Right lobe of liver (tissue), 6 donors: ENCODE measurements at regions not wholly inside any gene's neighbourhood (a gene's known extent, or its start where the extent isn't known, plus 50 kb on each side); places are given as distances from the start of the nearest gene placed in this dataset.

Experiments used
- ATAC-seq, 4 donors: fragments of 200-7000 bp; cut with Tn5 transposase; one replicate each; pipeline ENCODE4 v1.9.1; 2020; ENCODE audit warnings: mild to moderate bottlenecking in 4 of 4, moderate library complexity in 4 of 4
- DNase-seq, 3 donors: peaks; one replicate each; pipeline ENCODE4 v3.0.0-alpha.2; 2020
- H3K27ac ChIP-seq, 3 donors: fragments of 200-600 bp; one replicate each; pipeline ENCODE4 v1.8.0; 2022
- H3K27me3 ChIP-seq, 2 donors: fragments of 200-600 bp; one replicate each; pipeline ENCODE4 v1.8.0; 2022
- H3K36me3 ChIP-seq, 4 donors: fragments of 200-600 bp; sonication (generic) in 1 of 4; one replicate each; pipeline versions ENCODE4 v1.5.1 to v1.8.0; 2017 to 2022; ENCODE audit warnings: control low read depth in 1 of 4
- H3K4me1 ChIP-seq, 4 donors: fragments of 200-600 bp; sonication (generic) in 1 of 4; one replicate each; pipeline versions ENCODE4 v1.5.1 to v1.8.0; 2017 to 2022; ENCODE audit warnings: control low read depth in 1 of 4
- H3K4me3 ChIP-seq, 3 donors: fragments of 200-600 bp; one replicate each; pipeline ENCODE4 v1.8.0; 2022
- H3K9me3 ChIP-seq, 4 donors: fragments of 200-600 bp; sonication (generic) in 1 of 4; one replicate each; pipeline versions ENCODE4 v1.5.1 to v1.8.0; 2017 to 2022; ENCODE audit warnings: control low read depth in 1 of 4
- POLR2A ChIP-seq: fragments of 450-650 bp; IDR thresholded peaks from one replicate; pipeline ENCODE4 v1.6.1; 2017; ENCODE audit warnings: antibody characterized with exemption, mild to moderate bottlenecking
- WGBS: methylation state at CpG from one replicate; pipeline ENCODE4 v1.1.6; 2018; ENCODE audit warnings: low coverage, low lambda C conversion rate; ENCODE audit not compliant: insufficient coverage; ENCODE audit errors: missing lambda C conversion rate; 5-methylcytosine and 5-hydroxymethylcytosine counted together
- intact Hi-C, 2 donors: fragments of 100-400 bp; cut with DNase I; formaldehyde crosslinking; loops; one replicate each; pipeline versions ENCODE4 v1.11.2 to v1.14.1; 2022
- TF ChIP-seq, protein P1 (sequence below), 4 donors: fragments of 200-600 bp in 3 of 4; fragments of 450-650 bp in 1 of 4; IDR thresholded peaks; one replicate each; pipeline versions ENCODE4 v1.5.1 to v1.8.0; 2016 to 2022; ENCODE audit warnings: antibody characterized with exemption in 4 of 4, mild to moderate bottlenecking in 2 of 4
- donor health status: DM: no; HTN: yes; CAD: no.
- donor health status: DM: no; HTN: no; CAD: no.
- donor health status: DM: no; HTN: no; CAD: no.
- donor health status: DM: no; HTN: yes; CAD: no.
- donor health status: DM: no; HTN: yes; CAD: no.

DNA sequence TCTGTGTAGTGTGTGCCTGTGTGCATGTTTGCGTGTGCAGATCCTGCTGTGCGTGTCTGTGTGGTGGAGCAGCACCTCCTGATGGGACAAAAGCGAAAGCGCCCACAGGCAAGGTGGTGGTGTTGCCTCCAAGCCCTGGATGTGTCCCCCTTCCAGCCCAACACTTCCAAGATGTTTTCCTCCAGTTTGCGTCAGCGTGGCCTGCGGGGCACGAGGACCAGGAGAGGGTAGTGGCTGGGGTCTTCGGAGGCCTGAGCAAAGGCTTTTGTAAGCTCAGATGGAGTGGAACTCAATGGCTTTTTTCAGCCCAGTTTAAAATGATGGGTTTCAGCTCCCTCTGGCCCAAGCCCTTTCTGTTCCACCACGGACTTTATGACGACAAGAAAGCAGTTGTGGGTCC is 209.5 kb downstream of the IRX2 start:
- WGBS: 67% methylated on average over 6 of the region's 11 CpGs
- H3K9me3 ChIP-seq: no peaks in the 10 kb centered on the region
- H3K36me3 ChIP-seq: no peaks in the 10 kb centered on the region
- no peak overlapping the region for H3K4me3 ChIP-seq
- H3K4me1 ChIP-seq: no peaks in the 10 kb centered on the region
- intact Hi-C loops: no loop called here
- no peak for ATAC-seq
- DNase-seq: peak in 1 of 3 donors; percentile 15
- TF ChIP-seq, protein P1, sequence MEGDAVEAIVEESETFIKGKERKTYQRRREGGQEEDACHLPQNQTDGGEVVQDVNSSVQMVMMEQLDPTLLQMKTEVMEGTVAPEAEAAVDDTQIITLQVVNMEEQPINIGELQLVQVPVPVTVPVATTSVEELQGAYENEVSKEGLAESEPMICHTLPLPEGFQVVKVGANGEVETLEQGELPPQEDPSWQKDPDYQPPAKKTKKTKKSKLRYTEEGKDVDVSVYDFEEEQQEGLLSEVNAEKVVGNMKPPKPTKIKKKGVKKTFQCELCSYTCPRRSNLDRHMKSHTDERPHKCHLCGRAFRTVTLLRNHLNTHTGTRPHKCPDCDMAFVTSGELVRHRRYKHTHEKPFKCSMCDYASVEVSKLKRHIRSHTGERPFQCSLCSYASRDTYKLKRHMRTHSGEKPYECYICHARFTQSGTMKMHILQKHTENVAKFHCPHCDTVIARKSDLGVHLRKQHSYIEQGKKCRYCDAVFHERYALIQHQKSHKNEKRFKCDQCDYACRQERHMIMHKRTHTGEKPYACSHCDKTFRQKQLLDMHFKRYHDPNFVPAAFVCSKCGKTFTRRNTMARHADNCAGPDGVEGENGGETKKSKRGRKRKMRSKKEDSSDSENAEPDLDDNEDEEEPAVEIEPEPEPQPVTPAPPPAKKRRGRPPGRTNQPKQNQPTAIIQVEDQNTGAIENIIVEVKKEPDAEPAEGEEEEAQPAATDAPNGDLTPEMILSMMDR (IDR thresholded peaks at IDR 0.05): no peak
- no peak for TF ChIP-seq POLR2A
- no peak overlapping the region for H3K27ac ChIP-seq
- no peaks in the 10 kb centered on the region for H3K27me3 ChIP-seq

DNA sequence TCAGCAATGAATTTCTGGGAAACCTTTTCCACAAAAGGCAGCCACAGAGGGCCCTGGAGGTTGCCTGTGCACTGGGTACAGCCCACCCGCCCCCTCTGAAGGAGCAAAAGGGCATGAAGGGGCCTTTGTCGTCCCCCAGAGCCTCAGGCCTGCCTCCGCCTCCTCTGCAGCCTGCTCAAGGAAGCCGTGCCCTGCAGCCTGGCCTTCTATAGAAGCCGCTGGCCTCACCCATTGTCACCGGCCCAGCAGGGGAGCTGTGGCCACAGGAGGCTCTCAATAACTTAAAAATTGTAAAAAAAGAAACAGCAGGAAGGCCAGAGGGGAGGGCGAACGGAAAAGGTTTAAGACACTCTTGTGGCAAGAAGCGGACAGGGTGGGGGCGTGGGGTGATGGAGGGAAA is 213.3 kb downstream of the IRX2 start:
- no peak for TF ChIP-seq POLR2A
- TF ChIP-seq, protein P1 (IDR thresholded peaks at IDR 0.05): no peak
- intact Hi-C loops: no loop called here
- 23% methylated on average over 9 of the region's 10 CpGs for WGBS
- Histone ChIP-seq H3K27me3 (no peaks in the 10 kb centered on the region), H3K4me3 (no peak overlapping the region), H3K4me1 (no peaks in the 10 kb centered on the region), H3K9me3 (no peaks in the 10 kb centered on the region), H3K27ac (no peak overlapping the region), H3K36me3 (no peaks in the 10 kb centered on the region)
- ATAC-seq (no peak), DNase-seq (peak in 1 of 3 donors; percentile 34)

DNA sequence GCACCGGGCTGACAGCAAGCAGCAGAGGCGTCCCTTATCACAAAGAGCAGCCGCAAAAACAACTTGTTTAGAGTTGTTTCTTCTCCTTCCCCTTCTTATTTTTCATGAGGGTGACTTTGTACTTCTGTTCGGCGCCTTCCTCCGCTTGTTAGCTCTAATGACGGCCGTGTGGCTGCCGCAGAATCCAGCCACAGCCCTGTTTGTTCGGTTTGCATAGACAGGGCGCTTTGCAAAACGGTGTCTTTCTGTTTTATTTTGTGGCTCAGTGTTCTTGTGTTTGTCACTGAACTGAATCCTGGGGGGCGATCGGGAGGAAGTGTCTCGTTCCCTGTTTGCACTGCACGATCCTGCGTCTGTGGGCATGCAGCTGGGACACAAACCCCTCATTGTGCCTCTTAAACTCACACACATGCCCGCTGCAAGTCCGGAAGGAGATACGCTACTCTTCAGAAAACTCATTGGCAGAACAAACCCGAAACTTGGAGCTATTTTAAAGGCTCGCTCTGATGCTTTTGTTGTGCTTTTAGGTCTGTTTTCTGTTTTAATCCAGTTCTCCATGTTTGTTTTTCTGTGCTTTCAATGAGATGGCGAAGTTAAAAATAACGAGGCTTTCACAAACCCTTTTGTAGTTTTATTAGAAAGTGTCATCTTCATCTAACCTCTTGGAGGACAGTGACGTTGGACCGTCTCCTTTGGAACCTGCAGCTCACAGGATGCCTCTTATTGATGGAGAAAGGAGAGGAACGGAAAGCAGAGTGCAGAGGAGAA is 213.9 kb downstream of the IRX2 start:
- Histone ChIP-seq H3K4me3 (no peak overlapping the region), H3K27ac (no peak overlapping the region), H3K9me3 (no peaks in the 10 kb centered on the region), H3K27me3 (no peaks in the 10 kb centered on the region), H3K36me3 (no peaks in the 10 kb centered on the region), H3K4me1 (no peaks in the 10 kb centered on the region)
- TF ChIP-seq, protein P1 (IDR thresholded peaks at IDR 0.05): no peak
- TF ChIP-seq POLR2A: no peak
- DNase-seq (peak in 1 of 3 donors; percentile 21), ATAC-seq (no peak)
- intact Hi-C loops: no loop called here
- 39% methylated on average over 26 of the region's 27 CpGs for WGBS

DNA sequence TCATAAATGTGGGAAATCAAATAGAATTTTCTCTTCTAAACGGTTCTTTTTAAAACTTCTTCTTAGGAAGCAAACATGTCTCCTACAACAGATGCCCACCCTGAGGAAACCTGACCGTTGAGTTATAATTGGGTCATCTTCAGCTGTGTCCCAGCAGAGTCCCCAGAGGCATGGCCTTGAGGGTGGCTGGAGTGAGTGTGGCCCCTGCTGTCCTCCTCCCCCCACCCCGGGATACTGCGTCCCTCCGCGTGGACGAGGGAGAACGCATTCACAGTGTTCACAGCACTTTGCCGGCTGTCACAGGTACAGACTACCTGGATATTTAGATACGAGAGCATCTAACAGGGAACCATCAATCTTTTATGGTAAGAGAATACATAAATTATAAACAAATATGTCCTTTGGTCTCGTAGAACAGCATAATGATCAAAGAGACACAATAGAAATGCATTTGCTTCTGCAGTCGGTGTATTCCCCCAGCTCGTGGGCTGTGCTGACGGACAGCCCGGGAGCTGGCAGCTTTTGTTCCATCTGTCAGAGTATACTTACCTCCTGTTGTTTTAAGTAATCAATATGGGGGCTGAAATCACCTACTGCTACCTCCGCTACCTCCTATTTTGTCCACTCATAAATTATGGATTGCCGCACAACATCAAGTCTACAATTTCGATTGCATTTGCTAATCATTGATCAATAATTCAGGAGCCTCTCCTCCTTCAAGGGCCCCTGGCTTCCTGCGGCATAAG is 214.7 kb downstream of the IRX2 start:
- Histone ChIP-seq H3K9me3 (no peaks in the 10 kb centered on the region), H3K4me3 (no peak overlapping the region), H3K27ac (no peak overlapping the region), H3K27me3 (no peaks in the 10 kb centered on the region), H3K36me3 (no peaks in the 10 kb centered on the region), H3K4me1 (no peaks in the 10 kb centered on the region)
- DNase-seq (no peak), ATAC-seq (no peak)
- intact Hi-C loops: no loop called here
- WGBS: 52% methylated on average over 13 of the region's 19 CpGs
- no peak for TF ChIP-seq POLR2A
- TF ChIP-seq, protein P1 (IDR thresholded peaks at IDR 0.05): no peak
